IPS DF 6.9 (cell line): ENCODE measurements at regions not wholly inside any gene's neighbourhood (a gene's known extent, or its start where the extent isn't known, plus 50 kb on each side); places are given as distances from the start of the nearest gene placed in this dataset.
"Not testable (repeated sequence)": the region's sequence is repeated elsewhere in the genome, so short reads cannot be mapped to it uniquely, and the experiment has no call there.

Experiments
- DNase-seq: peaks from one replicate; pipeline ENCODE4 v3.0.0-alpha.2; 2013; ENCODE audit warnings: low read depth, low spot score
- H3K27ac ChIP-seq: one replicate; pipeline ENCODE4 v1.5.1; 2013; ENCODE audit warnings: low read length, control low read depth
- H3K27me3 ChIP-seq: 2 replicates; pipeline ENCODE4 v1.6.1; 2013; ENCODE audit warnings: mild to moderate bottlenecking, low read length; ENCODE audit not compliant: control insufficient read depth, insufficient read depth
- H3K36me3 ChIP-seq: 2 replicates; pipeline ENCODE4 v1.6.1; 2013; ENCODE audit warnings: low read length; ENCODE audit not compliant: control insufficient read depth, insufficient read depth
- H3K4me1 ChIP-seq: 2 replicates; pipeline ENCODE4 v1.6.1; 2013; ENCODE audit warnings: low read length; ENCODE audit not compliant: control insufficient read depth, insufficient read depth
- H3K4me3 ChIP-seq: 2 replicates; pipeline ENCODE4 v1.5.1; 2013; ENCODE audit warnings: mild to moderate bottlenecking, low read length
- H3K9me3 ChIP-seq: 2 replicates; pipeline ENCODE4 v1.6.1; 2013; ENCODE audit warnings: low read length, inconsistent platforms; ENCODE audit not compliant: control insufficient read depth, insufficient read depth
- WGBS: extraction: QIAGEN DNeasy Blood & Tissue Kit; methylation state at CpG from one replicate; pipeline ENCODE4 v1.1.7; 2013; ENCODE audit warnings: mixed read lengths, missing lambda C conversion rate; ENCODE audit not compliant: insufficient read length, insufficient coverage; 5-methylcytosine and 5-hydroxymethylcytosine counted together

- H3K27ac ChIP-seq, result no peak overlapping the region
- H3K4me1 ChIP-seq, result no peaks in the 10 kb centered on the region
- no peak overlapping the region for H3K4me3 ChIP-seq
- no peaks in the 10 kb centered on the region for H3K27me3 ChIP-seq
- no peak for DNase-seq
- no peaks in the 10 kb centered on the region for H3K9me3 ChIP-seq
- no CpG with 5 or more reads among the region's 3 CpGs for WGBS
- H3K36me3 ChIP-seq, result no peaks in the 10 kb centered on the region
These were observed 367.7 kb downstream of the PRELID2 start for GRCh38 chr5:145467446-145467845.

DNA sequence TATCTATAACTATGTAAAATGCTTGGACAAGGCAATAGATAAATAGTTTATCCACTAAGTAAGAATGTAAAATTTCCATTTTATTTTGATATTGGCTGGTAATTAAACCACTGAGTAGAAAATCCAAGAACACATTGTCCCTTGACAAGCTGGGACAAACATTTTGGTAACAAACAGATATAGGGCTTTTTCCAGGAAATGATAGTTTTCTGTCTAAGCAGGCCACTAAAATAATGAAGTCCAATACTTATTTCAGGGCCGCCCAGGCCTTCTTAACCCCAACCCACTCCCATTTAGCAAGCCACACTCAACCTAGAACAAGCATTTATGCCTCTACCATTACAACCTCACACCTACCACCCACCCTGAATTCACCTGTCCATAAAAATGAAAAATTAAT, 368.6 kb downstream of the PRELID2 start:
- WGBS, result no CpG with 5 or more reads among the region's 1 CpG
- Histone ChIP-seq H3K9me3 (no peaks in the 10 kb centered on the region), H3K4me3 (no peak overlapping the region), H3K27ac (no peak overlapping the region), H3K4me1 (no peaks in the 10 kb centered on the region), H3K36me3 (no peaks in the 10 kb centered on the region), H3K27me3 (no peaks in the 10 kb centered on the region)
- DNase-seq, result no peak

DNA sequence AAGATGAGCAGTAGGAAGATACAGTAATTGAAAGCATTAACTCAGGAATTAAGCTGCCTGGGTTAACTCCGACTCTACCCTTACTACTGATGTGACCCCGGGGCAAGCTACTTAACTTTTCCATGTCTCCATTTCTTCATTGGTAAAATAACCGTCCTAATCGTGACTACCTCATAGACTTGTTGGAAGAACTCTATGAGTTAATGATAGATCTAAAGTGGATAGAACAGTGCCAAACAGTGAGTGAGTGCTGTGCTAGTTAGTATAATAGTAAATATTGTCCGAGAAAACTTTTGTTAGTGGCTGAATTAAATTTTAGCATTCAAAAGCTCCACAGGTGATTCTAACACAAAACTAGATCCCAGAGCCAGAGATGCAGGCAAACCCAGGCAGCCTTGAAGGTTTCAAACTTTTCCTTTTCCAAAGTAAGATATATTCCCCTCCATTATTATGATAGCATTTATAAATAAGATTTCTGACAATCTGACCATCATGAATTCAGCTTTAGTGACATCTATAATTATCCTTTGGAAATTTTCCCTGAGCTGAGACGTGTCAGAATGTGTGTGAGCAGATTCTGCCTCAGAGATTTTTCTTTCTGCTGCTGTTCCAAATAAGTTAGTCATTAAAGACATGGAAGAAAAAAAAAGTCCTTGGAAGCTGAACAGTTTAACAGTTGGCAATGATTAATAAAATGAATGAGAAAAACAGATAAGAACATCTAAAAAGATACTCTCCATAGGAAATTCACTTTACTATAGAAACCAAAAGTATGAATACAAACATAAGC, 369.5 kb downstream of the PRELID2 start:
- DNase-seq, result no peak
- Histone ChIP-seq H3K9me3 (no peaks in the 10 kb centered on the region), H3K27me3 (no peaks in the 10 kb centered on the region), H3K4me1 (no peaks in the 10 kb centered on the region), H3K27ac (no peak overlapping the region), H3K4me3 (no peak overlapping the region), H3K36me3 (no peaks in the 10 kb centered on the region)
- no CpG with 5 or more reads among the region's 6 CpGs for WGBS

GRCh38 chr5:145464171-145464570, 371.0 kb downstream of the PRELID2 start:
- WGBS, result no CpG with 5 or more reads among the region's 1 CpG
- no peaks in the 10 kb centered on the region for H3K27me3 ChIP-seq
- DNase-seq, result no peak
- H3K36me3 ChIP-seq, result no peaks in the 10 kb centered on the region
- no peak overlapping the region for H3K4me3 ChIP-seq
- H3K27ac ChIP-seq, result no peak overlapping the region
- no peaks in the 10 kb centered on the region for H3K4me1 ChIP-seq
- no peaks in the 10 kb centered on the region for H3K9me3 ChIP-seq

GRCh38 chr5:145463634-145464033, 371.5 kb downstream of the PRELID2 start:
- Histone ChIP-seq H3K36me3 (no peaks in the 10 kb centered on the region), H3K4me1 (no peaks in the 10 kb centered on the region), H3K4me3 (no peak overlapping the region), H3K27ac (no peak overlapping the region), H3K27me3 (no peaks in the 10 kb centered on the region), H3K9me3 (no peaks in the 10 kb centered on the region)
- DNase-seq, result no peak
- no CpG with 5 or more reads among the region's 1 CpG for WGBS

- no CpG with 5 or more reads among the region's 3 CpGs for WGBS
- Histone ChIP-seq H3K4me3 (no peak overlapping the region), H3K9me3 (no peaks in the 10 kb centered on the region), H3K4me1 (no peaks in the 10 kb centered on the region), H3K27ac (no peak overlapping the region), H3K27me3 (no peaks in the 10 kb centered on the region), H3K36me3 (no peaks in the 10 kb centered on the region)
- DNase-seq, result no peak
These were observed 372.6 kb downstream of the PRELID2 start for GRCh38 chr5:145462525-145462924.

DNA sequence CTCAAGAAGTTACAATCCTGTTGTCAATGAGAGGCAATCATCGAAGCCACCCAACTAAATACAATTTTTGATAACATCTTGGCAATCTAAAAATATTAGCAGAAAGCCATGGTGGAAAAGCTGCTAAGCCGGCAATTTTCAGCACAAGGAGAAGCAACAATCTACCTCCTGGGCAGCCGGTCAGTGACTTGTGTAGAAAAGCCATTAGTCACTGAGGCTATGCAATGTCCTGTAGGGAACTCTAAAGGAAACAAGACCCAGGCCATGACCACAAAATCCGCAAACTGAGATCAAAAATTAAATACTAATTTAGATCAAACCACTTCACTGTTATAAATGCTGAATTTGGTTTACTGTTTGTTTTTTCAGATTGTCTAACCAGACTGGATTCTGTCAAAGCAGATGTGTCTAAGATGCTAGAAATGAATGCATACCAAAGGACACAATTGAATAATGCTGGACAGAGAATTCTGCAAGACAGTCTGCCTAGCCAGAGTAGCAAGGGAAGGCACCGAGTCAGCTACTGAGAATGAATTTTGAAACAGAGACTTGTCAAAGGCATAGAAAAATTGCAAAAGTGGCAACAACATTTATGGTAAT, 384.8 kb downstream of the PRELID2 start:
- DNase-seq, result no peak

DNA sequence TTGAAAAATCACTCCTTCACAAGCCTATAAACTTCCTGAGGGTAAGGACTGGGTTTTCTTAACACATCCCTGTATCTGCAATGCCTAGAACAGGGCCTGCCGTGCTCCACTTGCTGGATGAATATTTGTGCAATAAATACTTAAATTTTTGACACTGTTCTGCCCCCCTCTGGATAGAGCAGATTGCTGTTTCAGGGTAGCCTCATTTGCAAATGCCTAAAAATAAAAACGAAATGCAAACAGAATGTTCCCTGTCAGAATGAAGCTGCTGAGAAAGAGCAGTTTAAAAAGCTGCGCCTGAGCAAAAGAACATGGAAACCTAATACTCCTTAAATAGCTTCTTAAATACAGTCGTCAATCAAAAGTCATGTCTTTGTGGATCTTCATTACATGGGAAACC, 385.3 kb downstream of the PRELID2 start:
- no peaks in the 10 kb centered on the region for H3K36me3 ChIP-seq
- no peak for DNase-seq
- H3K27ac ChIP-seq, result no peak overlapping the region
- H3K4me3 ChIP-seq, result no peak overlapping the region
- no peaks in the 10 kb centered on the region for H3K9me3 ChIP-seq
- no peaks in the 10 kb centered on the region for H3K4me1 ChIP-seq
- no peaks in the 10 kb centered on the region for H3K27me3 ChIP-seq
- WGBS, result no CpG with 5 or more reads among the region's 4 CpGs

More for the DNA sequence above, 384.8 kb downstream of the PRELID2 start:
- Histone ChIP-seq H3K4me1 (no peaks in the 10 kb centered on the region), H3K27me3 (no peaks in the 10 kb centered on the region), H3K36me3 (no peaks in the 10 kb centered on the region), H3K9me3 (no peaks in the 10 kb centered on the region), H3K27ac (no peak overlapping the region), H3K4me3 (no peak overlapping the region)
- no CpG with 5 or more reads among the region's 5 CpGs for WGBS

GRCh38 chr5:145446875-145447274, 388.3 kb downstream of the PRELID2 start:
- not testable (repeated sequence) for H3K27me3 ChIP-seq
- no CpG with 5 or more reads among the region's 3 CpGs for WGBS

GRCh38 chr5:145446412-145446811, 388.7 kb downstream of the PRELID2 start:
- WGBS, result no CpG with 5 or more reads among the region's 5 CpGs

More at GRCh38 chr5:145446875-145447274, 388.3 kb downstream of the PRELID2 start:
- H3K9me3 ChIP-seq, H3K27ac ChIP-seq, H3K4me3 ChIP-seq, H3K36me3 ChIP-seq, H3K4me1 ChIP-seq, DNase-seq: not testable (repeated sequence)

DNA sequence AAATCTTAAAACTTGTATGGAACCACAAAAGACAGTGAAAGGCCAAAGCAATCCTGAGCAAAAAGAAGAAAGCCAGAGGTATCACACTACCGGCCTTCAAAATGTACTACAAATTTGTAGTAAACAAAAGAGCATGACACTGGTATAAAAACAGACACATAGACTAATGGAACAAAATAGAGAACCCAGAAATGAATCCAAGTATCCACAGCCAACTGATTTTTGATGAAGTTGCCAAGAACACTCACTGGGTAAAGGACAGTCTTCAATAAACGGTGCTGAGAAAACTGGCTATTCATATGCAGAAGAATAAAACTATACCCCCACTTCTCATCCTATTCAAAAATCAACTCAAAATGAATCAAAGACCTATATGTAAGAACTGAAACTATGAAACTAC, 390.1 kb downstream of the PRELID2 start:
- no peaks in the 10 kb centered on the region for H3K9me3 ChIP-seq
- no peaks in the 10 kb centered on the region for H3K27me3 ChIP-seq
- no peaks in the 10 kb centered on the region for H3K4me1 ChIP-seq
- WGBS, result no CpG with 5 or more reads among the region's 2 CpGs
- no peaks in the 10 kb centered on the region for H3K36me3 ChIP-seq
- no peak for DNase-seq
- H3K4me3 ChIP-seq, result no peak overlapping the region
- H3K27ac ChIP-seq, result no peak overlapping the region

More at GRCh38 chr5:145446412-145446811, 388.7 kb downstream of the PRELID2 start:
- no peak overlapping the region for H3K27ac ChIP-seq
- H3K27me3 ChIP-seq, result no peaks in the 10 kb centered on the region
- no peak overlapping the region for H3K4me3 ChIP-seq
- DNase-seq, result no peak
- no peaks in the 10 kb centered on the region for H3K36me3 ChIP-seq
- H3K4me1 ChIP-seq, result no peaks in the 10 kb centered on the region
- H3K9me3 ChIP-seq, result no peaks in the 10 kb centered on the region
